H1 (cell line): ENCODE measurements at regions not wholly inside any gene's neighbourhood (a gene's known extent, or its start where the extent isn't known, plus 50 kb on each side); places are given as distances from the start of the nearest gene placed in this dataset.

Experiments
- CEBPB ChIP-seq: IDR thresholded peaks from 2 replicates; pipeline ENCODE4 v1.6.1; 2012; ENCODE audit warnings: low read depth, low read length
- CTCF ChIP-seq, 3 experiments: IDR thresholded peaks; 1 replicate in 2 of 3; 2 replicates in 1 of 3; pipeline versions ENCODE4 v1.5.1 to v1.6.1; 2011; ENCODE audit warnings: low read length in 3 of 3, mild to moderate bottlenecking in 3 of 3, inconsistent platforms in 2 of 3, low read depth in 1 of 3, moderate library complexity in 1 of 3; ENCODE audit not compliant: insufficient read depth in 1 of 3; ENCODE audit errors: control extremely low read depth in 1 of 3
- EZH2 ChIP-seq: fragments of 200-600 bp; sonication (generic); IDR thresholded peaks from 2 replicates; pipeline ENCODE4 v1.7.1; 2012; ENCODE audit warnings: low read depth, mild to moderate bottlenecking, moderate library complexity, low read length, inconsistent platforms; ENCODE audit not compliant: severe bottlenecking
- GABPA ChIP-seq: IDR thresholded peaks from 2 replicates; pipeline ENCODE4 v1.6.1; 2011; ENCODE audit warnings: mild to moderate bottlenecking, low read length, moderate library complexity, borderline replicate concordance; ENCODE audit not compliant: insufficient read depth
- JUND ChIP-seq: IDR thresholded peaks from 2 replicates; pipeline ENCODE4 v1.6.1; 2011; ENCODE audit warnings: mild to moderate bottlenecking, improper control_type of control experiment, low read length
- PHF8 ChIP-seq: fragments of 200-600 bp; sonication (generic); conservative IDR thresholded peaks from 2 replicates; pipeline ENCODE4 v1.7.1; 2012; ENCODE audit warnings: low read depth, mild to moderate bottlenecking, inconsistent platforms, low read length, moderate library complexity
- POLR2A ChIP-seq, 2 experiments: IDR thresholded peaks; 1 replicate in 1 of 2; 2 replicates in 1 of 2; pipeline ENCODE4 v1.6.1; 2011; ENCODE audit warnings: low read depth in 2 of 2, low read length in 2 of 2, mild to moderate bottlenecking in 2 of 2; ENCODE audit errors: control extremely low read depth in 1 of 2
- SP1 ChIP-seq: IDR thresholded peaks from 2 replicates; pipeline ENCODE4 v1.6.1; 2011; ENCODE audit warnings: low read depth, low read length
- SRF ChIP-seq: IDR thresholded peaks from 2 replicates; pipeline ENCODE4 v1.6.1; 2011; ENCODE audit warnings: mild to moderate bottlenecking, low read depth, low read length, moderate library complexity
- TBP ChIP-seq: IDR thresholded peaks from 2 replicates; pipeline ENCODE4 v1.6.1; 2011; ENCODE audit warnings: low read depth, low read length, improper control_type of control experiment
- USF2 ChIP-seq: IDR thresholded peaks from 2 replicates; pipeline ENCODE4 v1.6.1; 2011; ENCODE audit warnings: low read length, improper control_type of control experiment
- YY1 ChIP-seq: IDR thresholded peaks from 2 replicates; pipeline ENCODE4 v1.6.1; 2011; ENCODE audit warnings: low read depth, mild to moderate bottlenecking, low read length

GRCh38 chr13:77383097-77383496 lies 56.2 kb upstream of the MYCBP2 start:
- no peak for TF ChIP-seq CTCF (IDR thresholded peaks at IDR 0.05; ENCODE audit: control extremely low read depth in 1 of 3, insufficient read depth in 1 of 3, low read depth in 1 of 3, low read length in 3 of 3)
- no peak for TF ChIP-seq USF2
- no peak for TF ChIP-seq SRF
- no peak for TF ChIP-seq EZH2
- TF ChIP-seq POLR2A (IDR thresholded peaks at IDR 0.05; ENCODE audit: control extremely low read depth in 1 of 2, low read depth in 2 of 2, low read length in 2 of 2): no peak
- no peak for TF ChIP-seq CEBPB
- no peak for TF ChIP-seq YY1
- TF ChIP-seq PHF8: no peak
- no peak for TF ChIP-seq SP1
- no peak for TF ChIP-seq TBP
- no peak for TF ChIP-seq GABPA
- no peak for TF ChIP-seq JUND
